ENCODE measurements at regions not wholly inside any gene's neighbourhood (a gene's known extent, or its start where the extent isn't known, plus 50 kb on each side); places are given as distances from the start of the nearest gene placed in this dataset.

DNA sequence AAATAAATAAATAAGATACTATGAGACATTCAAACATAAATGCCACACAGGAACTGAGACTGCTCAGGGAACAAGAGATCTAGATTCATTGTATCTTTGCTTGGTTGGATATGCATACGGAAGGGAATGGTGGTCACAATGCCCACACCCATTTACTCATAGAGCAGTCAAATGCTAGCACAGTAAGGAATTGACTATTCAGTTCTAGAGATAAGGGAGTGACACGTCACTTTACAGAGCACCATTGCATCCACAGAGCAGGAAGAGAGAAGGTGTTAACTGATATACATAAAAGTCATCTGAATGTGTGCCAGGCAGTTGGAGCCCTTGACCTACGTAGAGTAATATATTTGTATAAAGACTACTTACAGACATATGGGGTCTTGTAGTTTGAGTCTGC, 530.0 kb upstream of the NOVA1 start:
- Histone ChIP-seq H2BK5ac (ENCODE audit: low read depth, low read length, poor library complexity, severe bottlenecking) (no peak overlapping the region), H3K9me3 (ENCODE audit: control insufficient read depth, insufficient read depth, low read length) (no peaks in the 10 kb centered on the region; the same call in 1 of the 2 replicates), H4K91ac (ENCODE audit: insufficient read depth, low read depth, low read length) (no peak overlapping the region), H3K4me1 (ENCODE audit: control insufficient read depth, insufficient read depth, low read length) (no peaks in the 10 kb centered on the region), H3K4ac (ENCODE audit: low read depth, low read length) (no peak overlapping the region), H3K9ac (ENCODE audit: low read depth, low read length) (no peak overlapping the region), H2BK15ac (ENCODE audit: low read depth, low read length) (no peak overlapping the region), H3K79me1 (ENCODE audit: low read depth in 1 of 2, low read length in 2 of 2) (no peaks in the 10 kb centered on the region), H3K27ac (ENCODE audit: insufficient read depth, low read length) (no peak overlapping the region), H3K36me3 (ENCODE audit: control insufficient read depth, insufficient read depth, low read length) (no peaks in the 10 kb centered on the region), H3K27me3 (ENCODE audit: control insufficient read depth, insufficient read depth, low read length) (no peaks in the 10 kb centered on the region), H3K9me1 (ENCODE audit: insufficient read depth, low read length) (no peaks in the 10 kb centered on the region), H2AK5ac (ENCODE audit: low read depth, low read length) (no peak overlapping the region), H4K20me1 (ENCODE audit: insufficient read depth, low read length) (no peaks in the 10 kb centered on the region), H4K8ac (ENCODE audit: low read depth in 2 of 2, low read length in 2 of 2) (no peak overlapping the region), H4K5ac (ENCODE audit: low read depth, low read length) (no peak overlapping the region), H3K56ac (ENCODE audit: extremely low read depth, insufficient read depth, low read length) (no peak overlapping the region), H2BK20ac (ENCODE audit: low read depth, low read length) (no peak overlapping the region), H2BK120ac (ENCODE audit: low read depth, low read length) (no peak overlapping the region), H2AK9ac (replicated peaks; ENCODE audit: low read depth, low read length, poor library complexity) (no peak overlapping the region), H3K18ac (ENCODE audit: low read depth, low read length) (no peak overlapping the region), H3K4me3 (ENCODE audit: insufficient read depth, low read depth, low read length) (no peak overlapping the region), H3K23ac (ENCODE audit: low read depth, low read length) (no peak overlapping the region), H3K4me2 (ENCODE audit: low read depth, low read length) (no peak overlapping the region), H3K14ac (replicated peaks; ENCODE audit: low read depth, low read length) (no peak overlapping the region), H2AFZ (replicated peaks; ENCODE audit: low read length, poor library complexity) (no peak overlapping the region)
- in situ Hi-C loops (cut with MboI; ENCODE audit: low sequenced_read_pairs), result no loop called here
- CTCF ChIA-PET, result no interaction called here
- intact Hi-C loops (cut with micrococcal nuclease), result no loop called here
- ATAC-seq (ENCODE audit: low read depth), result no peak
- TF ChIP-seq SMC3 (IDR thresholded peaks at IDR 0.05; ENCODE audit: low read depth, low read length), result no peak
- TF ChIP-seq FOS (IDR thresholded peaks at IDR 0.05; ENCODE audit: low read depth, low read length), result no peak
- TF ChIP-seq, protein P1, sequence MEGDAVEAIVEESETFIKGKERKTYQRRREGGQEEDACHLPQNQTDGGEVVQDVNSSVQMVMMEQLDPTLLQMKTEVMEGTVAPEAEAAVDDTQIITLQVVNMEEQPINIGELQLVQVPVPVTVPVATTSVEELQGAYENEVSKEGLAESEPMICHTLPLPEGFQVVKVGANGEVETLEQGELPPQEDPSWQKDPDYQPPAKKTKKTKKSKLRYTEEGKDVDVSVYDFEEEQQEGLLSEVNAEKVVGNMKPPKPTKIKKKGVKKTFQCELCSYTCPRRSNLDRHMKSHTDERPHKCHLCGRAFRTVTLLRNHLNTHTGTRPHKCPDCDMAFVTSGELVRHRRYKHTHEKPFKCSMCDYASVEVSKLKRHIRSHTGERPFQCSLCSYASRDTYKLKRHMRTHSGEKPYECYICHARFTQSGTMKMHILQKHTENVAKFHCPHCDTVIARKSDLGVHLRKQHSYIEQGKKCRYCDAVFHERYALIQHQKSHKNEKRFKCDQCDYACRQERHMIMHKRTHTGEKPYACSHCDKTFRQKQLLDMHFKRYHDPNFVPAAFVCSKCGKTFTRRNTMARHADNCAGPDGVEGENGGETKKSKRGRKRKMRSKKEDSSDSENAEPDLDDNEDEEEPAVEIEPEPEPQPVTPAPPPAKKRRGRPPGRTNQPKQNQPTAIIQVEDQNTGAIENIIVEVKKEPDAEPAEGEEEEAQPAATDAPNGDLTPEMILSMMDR (conservative IDR thresholded peaks at IDR 0.05; ENCODE audit: low read depth, low read length), result no peak
- no peak for TF ChIP-seq RAD21 (IDR thresholded peaks at IDR 0.05; ENCODE audit: low read length)
- TF ChIP-seq, protein P2, sequence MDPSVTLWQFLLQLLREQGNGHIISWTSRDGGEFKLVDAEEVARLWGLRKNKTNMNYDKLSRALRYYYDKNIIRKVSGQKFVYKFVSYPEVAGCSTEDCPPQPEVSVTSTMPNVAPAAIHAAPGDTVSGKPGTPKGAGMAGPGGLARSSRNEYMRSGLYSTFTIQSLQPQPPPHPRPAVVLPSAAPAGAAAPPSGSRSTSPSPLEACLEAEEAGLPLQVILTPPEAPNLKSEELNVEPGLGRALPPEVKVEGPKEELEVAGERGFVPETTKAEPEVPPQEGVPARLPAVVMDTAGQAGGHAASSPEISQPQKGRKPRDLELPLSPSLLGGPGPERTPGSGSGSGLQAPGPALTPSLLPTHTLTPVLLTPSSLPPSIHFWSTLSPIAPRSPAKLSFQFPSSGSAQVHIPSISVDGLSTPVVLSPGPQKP (IDR thresholded peaks at IDR 0.05; ENCODE audit: borderline replicate concordance, low read depth, low read length), result no peak
- TF ChIP-seq BHLHE40 (IDR thresholded peaks at IDR 0.05; ENCODE audit: low read depth, low read length), result no peak
- TF ChIP-seq, protein P3, sequence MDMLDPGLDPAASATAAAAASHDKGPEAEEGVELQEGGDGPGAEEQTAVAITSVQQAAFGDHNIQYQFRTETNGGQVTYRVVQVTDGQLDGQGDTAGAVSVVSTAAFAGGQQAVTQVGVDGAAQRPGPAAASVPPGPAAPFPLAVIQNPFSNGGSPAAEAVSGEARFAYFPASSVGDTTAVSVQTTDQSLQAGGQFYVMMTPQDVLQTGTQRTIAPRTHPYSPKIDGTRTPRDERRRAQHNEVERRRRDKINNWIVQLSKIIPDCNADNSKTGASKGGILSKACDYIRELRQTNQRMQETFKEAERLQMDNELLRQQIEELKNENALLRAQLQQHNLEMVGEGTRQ (IDR thresholded peaks at IDR 0.05; ENCODE audit: low read depth, low read length), result no peak
- TF ChIP-seq CHD1 (IDR thresholded peaks at IDR 0.05; ENCODE audit: low read depth, low read length), result no peak
- BruUV-seq (replicated peaks), result no TSS peak
- POLR2A ChIA-PET (ENCODE audit: unreplicated experiment), result no interaction called here
- no CpG with 5 or more reads among the region's 3 CpGs for WGBS, 2 experiments (ENCODE audit: extremely low coverage in 2 of 2, insufficient read length in 1 of 2)
- DNase-seq, result no peak
- dilution Hi-C loops (cut with HindIII; ENCODE audit: low sequenced_read_pairs, unreplicated experiment), result no loop called here

All from IMR-90 (cell line).